SK-N-MC (cell line): ENCODE measurements at regions not wholly inside any gene's neighbourhood (a gene's known extent, or its start where the extent isn't known, plus 50 kb on each side); places are given as distances from the start of the nearest gene placed in this dataset.

ENCODE experiments used
- DNase-seq: peaks from one replicate; pipeline ENCODE4 v3.0.0-alpha.2; 2011; ENCODE audit warnings: low read depth, low spot score
- H3K27ac ChIP-seq: fragments of 200-600 bp; sonication (generic); 2 replicates; pipeline ENCODE4 v1.5.1; 2016; ENCODE audit warnings: mixed run types
- H3K36me3 ChIP-seq: fragments of 200-600 bp; sonication (generic); 2 replicates; pipeline ENCODE4 v1.6.1; 2017; ENCODE audit warnings: antibody characterized with exemption, low read length, mixed read lengths; ENCODE audit not compliant: insufficient read depth
- H3K4me3 ChIP-seq: fragments of 200-600 bp; sonication (generic); 2 replicates; pipeline ENCODE4 v1.5.1; 2016
- H3K9ac ChIP-seq: fragments of 200-600 bp; sonication (generic); 2 replicates; pipeline ENCODE4 v1.8.0; 2017; ENCODE audit warnings: mixed run types, mixed read lengths; ENCODE audit not compliant: insufficient read length
- H3K9me3 ChIP-seq: fragments of 200-600 bp; sonication (generic); 2 replicates; pipeline ENCODE4 v1.6.1; 2017; ENCODE audit warnings: low read depth, mild to moderate bottlenecking, antibody characterized with exemption, low read length, moderate library complexity, mixed read lengths
- EZH2 ChIP-seq: fragments of 200-600 bp; sonication (generic); IDR thresholded peaks from one replicate; pipeline ENCODE4 v1.6.1; 2017; ENCODE audit warnings: antibody characterized with exemption
- FOXP2 ChIP-seq: optimal IDR thresholded peaks from 2 replicates; pipeline ENCODE3; 2011; ENCODE audit warnings: mild to moderate bottlenecking, moderate library complexity; ENCODE audit not compliant: insufficient read depth; ENCODE audit errors: extremely low read length, control extremely low read depth
- POLR2AphosphoS5 ChIP-seq: IDR thresholded peaks from 2 replicates; pipeline ENCODE4 v1.6.1; 2012; ENCODE audit warnings: mild to moderate bottlenecking, low read depth, low read length, borderline replicate concordance

- no peak overlapping the region for H3K9ac ChIP-seq
- no peak overlapping the region for H3K27ac ChIP-seq
- H3K36me3 ChIP-seq: no peaks in the 10 kb centered on the region
- no peak for DNase-seq
- no peak overlapping the region for H3K4me3 ChIP-seq
- TF ChIP-seq EZH2 (no peak), FOXP2 (no peak), POLR2AphosphoS5 (no peak)
- H3K9me3 ChIP-seq: peaks cover 3% of the 10 kb centered on the region; the same call in 1 of the 2 replicates
Observed at GRCh38 chr5:72602696-72603685, 95.8 kb upstream of the ZNF366 start.

GRCh38 chr5:72601861-72602260 is 94.7 kb upstream of the ZNF366 start:
- Histone ChIP-seq H3K4me3 (no peak overlapping the region), H3K9ac (no peak overlapping the region), H3K36me3 (no peaks in the 10 kb centered on the region), H3K27ac (no peak overlapping the region), H3K9me3 (peaks cover 3% of the 10 kb centered on the region; the same call in 1 of the 2 replicates)
- DNase-seq: no peak
- no peak for TF ChIP-seq FOXP2
- no peak for TF ChIP-seq POLR2AphosphoS5
- TF ChIP-seq EZH2: no peak

- DNase-seq: no peak
- Histone ChIP-seq H3K36me3 (no peaks in the 10 kb centered on the region), H3K9me3 (peaks cover 3% of the 10 kb centered on the region; the same call in 1 of the 2 replicates), H3K4me3 (no peak overlapping the region), H3K9ac (no peak overlapping the region), H3K27ac (peak overlapping the region; percentile 39; the same call in 1 of the 2 replicates)
- TF ChIP-seq EZH2 (no peak), FOXP2 (no peak), POLR2AphosphoS5 (no peak)
Observed at GRCh38 chr5:72600391-72600981, 93.3 kb upstream of the ZNF366 start.

- peaks cover 3% of the 10 kb centered on the region; the same call in 1 of the 2 replicates for H3K9me3 ChIP-seq
- H3K36me3 ChIP-seq: no peaks in the 10 kb centered on the region
- no peak for DNase-seq
- H3K27ac ChIP-seq: peak overlapping the region; percentile 39; the same call in 1 of the 2 replicates
- no peak overlapping the region for H3K4me3 ChIP-seq
- no peak for TF ChIP-seq FOXP2
- TF ChIP-seq EZH2: no peak
- no peak for TF ChIP-seq POLR2AphosphoS5
- H3K9ac ChIP-seq: no peak overlapping the region
Observed at GRCh38 chr5:72599519-72600370, 92.5 kb upstream of the ZNF366 start.

DNA sequence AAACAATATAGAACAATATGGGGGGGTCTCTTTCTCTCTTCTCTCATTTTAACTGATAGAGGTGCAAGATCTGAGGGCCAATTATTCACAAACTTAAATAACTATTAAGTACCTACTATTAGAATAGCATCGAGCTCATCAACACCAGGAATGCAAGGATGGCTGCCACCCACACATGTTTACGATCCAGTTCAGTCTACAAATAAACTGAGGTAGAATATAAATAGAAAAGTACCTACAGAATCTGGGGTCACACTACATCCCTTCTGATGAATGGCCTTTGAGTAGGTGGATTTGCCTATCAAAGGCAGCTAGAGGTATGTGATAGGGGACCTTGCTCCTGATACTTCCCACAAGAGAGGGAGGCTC is 91.8 kb upstream of the ZNF366 start:
- Histone ChIP-seq H3K9ac (no peak overlapping the region), H3K4me3 (no peak overlapping the region), H3K9me3 (peaks cover 3% of the 10 kb centered on the region; the same call in 1 of the 2 replicates), H3K36me3 (no peaks in the 10 kb centered on the region), H3K27ac (no peak overlapping the region)
- DNase-seq: no peak
- TF ChIP-seq EZH2 (no peak), POLR2AphosphoS5 (no peak), FOXP2 (no peak)

DNA sequence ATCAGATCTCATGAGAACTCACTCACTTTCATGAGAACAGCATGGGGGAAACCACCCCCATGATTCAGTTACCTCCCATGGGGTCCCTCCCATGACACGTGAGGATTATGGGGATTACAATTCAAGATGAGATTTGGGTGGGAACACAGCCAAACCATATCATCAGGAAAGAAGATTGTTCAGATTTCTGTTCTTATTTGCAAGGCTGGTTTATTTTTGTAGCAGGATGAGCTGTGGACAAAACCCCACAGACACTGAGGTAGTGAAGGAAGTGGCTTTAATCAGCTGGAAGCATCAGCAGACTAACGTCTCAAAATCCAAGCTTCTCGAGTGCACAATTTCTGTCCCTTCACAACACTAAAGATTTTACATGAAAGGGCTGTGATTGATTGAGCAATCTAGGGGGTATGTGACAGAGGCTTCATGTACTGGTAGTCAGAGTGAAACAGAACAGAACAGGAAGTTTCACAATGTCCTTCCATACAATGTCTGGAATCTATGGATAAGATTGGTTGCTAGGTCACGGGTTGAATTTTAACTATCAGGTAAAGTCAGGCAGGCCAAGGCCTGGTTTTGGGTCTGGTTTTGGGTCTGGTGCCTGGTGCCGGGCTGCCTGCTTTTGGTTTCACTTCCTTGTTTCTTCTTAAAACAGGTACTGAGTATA is 91.3 kb upstream of the ZNF366 start:
- H3K27ac ChIP-seq: no peak overlapping the region
- H3K9ac ChIP-seq: no peak overlapping the region
- no peak for DNase-seq
- H3K9me3 ChIP-seq: peaks cover 3% of the 10 kb centered on the region; the same call in 1 of the 2 replicates
- no peak for TF ChIP-seq POLR2AphosphoS5
- no peak for TF ChIP-seq FOXP2
- TF ChIP-seq EZH2: no peak
- H3K4me3 ChIP-seq: no peak overlapping the region
- H3K36me3 ChIP-seq: no peaks in the 10 kb centered on the region

- 0 out of 2 replicates have a peak overlapping the region, but pooled peaks have one; percentile 15 for H3K27ac ChIP-seq
- DNase-seq: no peak
- no peak for TF ChIP-seq EZH2
- TF ChIP-seq POLR2AphosphoS5: no peak
- no peak for TF ChIP-seq FOXP2
Observed at GRCh38 chr5:72597456-72597948, 90.3 kb upstream of the ZNF366 start.

More at GRCh38 chr5:72597456-72597948, 90.3 kb upstream of the ZNF366 start:
- Histone ChIP-seq H3K4me3 (no peak overlapping the region), H3K36me3 (no peaks in the 10 kb centered on the region), H3K9me3 (peaks cover 3% of the 10 kb centered on the region; the same call in 1 of the 2 replicates), H3K9ac (no peak overlapping the region)
